ENCODE measurements at regions not wholly inside any gene's neighbourhood (a gene's known extent, or its start where the extent isn't known, plus 50 kb on each side); places are given as distances from the start of the nearest gene placed in this dataset.

DNA sequence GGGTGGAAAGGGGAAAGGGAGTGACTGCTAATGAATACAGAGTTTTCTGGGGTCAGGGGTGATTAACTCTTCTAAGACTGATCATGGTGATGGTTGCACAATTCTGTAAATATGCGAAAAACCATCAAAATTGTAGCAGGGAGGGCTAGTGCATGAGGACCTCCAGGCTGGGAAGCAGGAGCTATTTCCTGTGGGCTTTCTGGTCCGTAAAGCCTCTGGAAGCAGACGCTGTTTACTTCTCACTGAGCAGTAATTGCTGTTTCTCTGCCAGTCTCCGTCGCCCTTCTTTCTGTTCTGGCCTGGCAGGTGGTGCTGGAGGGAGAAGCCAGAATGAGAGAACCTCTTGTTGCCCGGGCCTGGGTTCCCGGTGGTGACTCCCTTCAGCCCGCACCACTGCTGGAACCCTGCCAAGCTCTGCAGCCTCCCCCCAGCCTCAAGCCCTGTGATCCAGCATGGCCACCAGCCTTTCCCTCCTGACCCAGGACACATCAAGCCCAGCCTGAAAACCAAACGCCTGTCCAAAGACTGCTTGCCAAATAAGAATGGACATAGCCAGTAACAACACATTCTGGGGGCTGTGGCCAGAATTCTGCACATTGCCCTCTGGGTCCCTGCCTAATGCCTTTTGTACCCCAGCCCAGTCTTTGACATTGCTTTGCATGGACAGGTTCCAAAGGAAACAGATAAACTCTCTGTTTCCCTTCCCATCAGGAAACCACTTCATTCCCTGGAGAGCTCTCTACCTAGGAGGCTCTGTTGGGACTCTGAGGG, 201.0 kb upstream of the NAV2 start:
- DNase-seq: peak; percentile 88

DNA sequence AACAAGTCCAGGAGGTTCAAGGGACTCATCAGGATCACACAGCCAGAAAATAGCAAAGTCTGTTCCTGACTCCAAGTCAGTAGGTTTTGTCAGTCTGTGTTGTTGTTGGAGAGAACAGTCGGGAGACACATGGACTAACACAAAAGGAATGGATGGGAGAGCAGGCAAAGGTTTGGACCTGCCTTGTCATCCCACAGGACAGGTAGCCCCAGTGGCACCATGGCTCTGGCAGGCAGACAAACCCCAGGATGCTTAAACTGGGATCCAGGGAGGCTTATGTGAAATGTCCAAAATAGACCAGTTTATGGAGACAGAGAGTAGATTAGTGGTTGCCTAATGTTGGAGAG, 201.6 kb upstream of the NAV2 start:
- DNase-seq: no peak

- no peak for DNase-seq
Observed at GRCh38 chr11:19510468-19510867, 202.2 kb upstream of the NAV2 start.

GRCh38 chr11:19509215-19509614, 203.4 kb upstream of the NAV2 start:
- no peak for DNase-seq

DNA sequence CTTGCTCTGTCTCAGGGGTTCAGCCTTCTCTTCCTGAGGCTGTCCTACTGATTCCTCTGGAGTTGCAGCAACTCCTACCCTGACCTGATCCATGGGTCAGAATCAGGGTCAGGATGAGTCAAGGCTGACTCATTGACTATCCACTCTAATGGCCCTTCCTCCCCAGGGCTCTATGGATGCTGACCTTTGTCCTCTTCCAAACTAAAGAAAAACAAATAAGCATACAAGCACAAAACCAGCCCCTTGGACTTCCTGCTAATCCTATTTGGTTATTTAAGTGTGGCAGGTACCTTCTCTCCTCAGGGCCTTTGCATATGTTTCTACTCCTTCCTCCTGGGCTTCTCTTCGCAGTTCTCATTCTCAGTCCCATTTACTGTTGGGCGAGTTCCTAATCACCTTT, 204.5 kb upstream of the NAV2 start:
- no peak for DNase-seq

DNA sequence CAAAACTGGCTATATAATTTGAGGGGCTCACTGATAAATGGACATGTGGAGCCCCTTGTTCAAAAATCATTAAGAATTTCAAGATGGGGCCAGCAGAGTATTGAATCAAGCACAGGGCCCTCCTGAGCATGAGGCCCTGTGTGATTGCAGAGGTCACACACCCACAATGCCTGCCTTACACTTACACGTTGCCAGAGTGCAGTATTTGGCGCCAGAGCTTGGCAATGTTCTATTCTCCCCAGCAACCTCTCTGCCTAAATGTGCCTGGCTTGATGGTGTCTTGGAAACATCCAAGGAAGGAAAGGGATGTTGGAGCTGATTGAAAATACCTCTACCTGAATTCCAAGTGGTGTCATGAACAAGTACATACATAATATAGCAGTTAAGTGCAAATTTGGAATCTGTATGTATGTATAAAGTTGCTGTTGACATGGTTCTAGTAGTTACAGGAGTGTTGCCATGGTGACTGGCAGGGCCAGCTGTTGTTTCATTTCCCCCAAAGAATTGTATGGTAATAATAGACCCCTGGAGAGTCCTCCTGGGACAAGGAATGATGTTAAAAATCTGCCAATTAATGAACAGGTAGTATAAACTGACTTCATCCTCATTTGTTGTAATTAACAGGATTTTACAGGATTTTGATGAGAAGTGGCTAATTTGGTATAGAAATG, 205.7 kb upstream of the NAV2 start:
- DNase-seq: no peak

- no peak for DNase-seq
Observed at GRCh38 chr11:19502691-19503253, 209.9 kb upstream of the NAV2 start.

GRCh38 chr11:19501631-19502030, 211.0 kb upstream of the NAV2 start:
- no peak for DNase-seq

DNA sequence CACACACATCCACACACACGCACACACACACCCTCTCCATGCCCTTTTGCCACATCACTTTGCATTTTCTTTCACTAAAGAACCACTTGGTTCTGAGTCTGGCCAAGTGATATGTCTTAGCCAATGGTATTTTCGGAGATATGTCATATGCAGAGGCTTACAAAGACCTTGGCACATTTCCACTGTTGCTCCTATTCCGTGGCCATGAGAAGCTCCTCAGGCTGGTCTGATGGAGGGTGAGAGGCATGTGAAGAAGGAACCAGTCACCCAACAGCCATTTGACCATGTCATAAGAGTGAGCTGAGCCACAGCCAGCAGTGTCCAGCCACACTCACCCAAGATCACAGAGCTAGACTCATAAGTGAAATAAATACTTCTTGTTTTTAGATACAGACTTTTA, 212.6 kb upstream of the NAV2 start:
- DNase-seq: no peak

DNA sequence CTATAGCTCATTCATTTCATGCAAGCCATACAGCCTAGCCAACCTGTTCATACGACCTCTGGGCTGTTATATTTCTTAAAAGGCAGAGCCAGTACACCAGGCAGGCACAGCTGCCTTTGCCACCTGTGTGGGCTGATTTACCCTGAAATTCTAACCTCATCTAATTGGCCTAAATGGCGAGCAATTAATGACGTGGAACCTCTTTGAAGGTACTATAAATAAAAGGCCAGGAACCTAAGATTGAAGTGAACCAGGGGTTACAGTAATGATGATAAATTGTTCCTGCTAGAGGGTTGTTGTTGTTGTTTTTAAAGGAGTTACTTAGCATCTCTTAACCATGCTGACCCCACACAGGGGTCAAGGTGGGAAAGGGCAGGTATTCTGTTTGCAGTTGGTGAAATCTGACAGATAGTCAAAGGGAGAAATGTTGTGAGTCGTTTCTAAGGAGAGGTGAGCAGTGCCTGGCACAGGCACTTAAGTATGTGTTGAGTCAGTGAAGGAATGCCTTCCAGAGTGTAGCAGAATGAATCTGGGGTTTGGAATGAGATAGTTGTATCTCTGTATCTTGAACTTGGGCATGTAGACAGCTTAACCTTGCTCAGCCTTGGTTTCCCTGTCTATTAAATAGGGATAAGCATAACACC, 213.5 kb upstream of the NAV2 start:
- DNase-seq: no peak

- DNase-seq: no peak
Observed at GRCh38 chr11:19493446-19494213, 219.0 kb upstream of the NAV2 start.

- no peak for DNase-seq
Observed at GRCh38 chr11:19482319-19483100, 230.1 kb upstream of the NAV2 start.

DNA sequence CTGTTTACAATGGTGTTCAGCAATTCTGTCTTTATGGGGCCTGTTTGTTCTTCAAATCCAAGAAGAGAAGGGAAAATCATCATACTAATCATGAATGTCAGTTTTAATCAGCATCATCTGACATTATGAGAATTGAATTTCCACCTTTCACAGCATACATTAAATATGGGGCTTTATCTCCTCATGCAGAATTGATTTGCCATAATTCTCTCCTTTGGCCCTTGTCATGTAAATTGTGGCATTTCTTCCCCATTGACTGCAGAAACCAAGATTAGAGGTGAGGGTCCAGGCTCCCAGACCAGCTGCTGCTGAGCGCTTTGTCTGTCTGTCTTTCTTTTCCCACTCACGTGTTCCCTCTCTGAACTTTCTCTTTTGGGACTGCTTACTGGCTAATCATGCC, 232.1 kb upstream of the NAV2 start:
- DNase-seq: no peak

GRCh38 chr11:19478891-19479290, 233.7 kb upstream of the NAV2 start:
- no peak for DNase-seq

GRCh38 chr11:19474954-19475721, 234.4 kb upstream of the E2F8 start:
- DNase-seq: no peak

DNA sequence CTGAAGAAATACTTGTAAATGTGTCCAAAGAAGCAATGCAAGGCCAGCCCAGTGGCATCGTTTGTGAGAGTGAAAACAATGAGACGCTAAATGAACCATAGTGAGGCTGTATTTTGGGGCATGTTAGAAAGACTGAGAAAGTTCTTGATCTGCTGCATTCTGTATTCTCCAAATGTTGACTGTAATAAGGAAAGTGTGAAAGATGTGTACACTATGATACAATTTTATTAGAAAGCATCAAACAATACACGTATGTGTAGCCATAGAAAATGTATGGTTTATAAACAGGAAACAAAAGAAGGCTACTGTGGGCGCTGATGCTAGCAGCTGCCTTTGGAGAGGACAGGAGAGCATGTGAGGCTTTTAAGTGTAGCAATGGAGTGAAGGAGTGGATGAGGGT, 233.5 kb upstream of the E2F8 start:
- no peak for DNase-seq

GRCh38 chr11:19472679-19473078, 231.9 kb upstream of the E2F8 start:
- no peak for DNase-seq

GRCh38 chr11:19467904-19468303, 227.2 kb upstream of the E2F8 start:
- no peak for DNase-seq

DNA sequence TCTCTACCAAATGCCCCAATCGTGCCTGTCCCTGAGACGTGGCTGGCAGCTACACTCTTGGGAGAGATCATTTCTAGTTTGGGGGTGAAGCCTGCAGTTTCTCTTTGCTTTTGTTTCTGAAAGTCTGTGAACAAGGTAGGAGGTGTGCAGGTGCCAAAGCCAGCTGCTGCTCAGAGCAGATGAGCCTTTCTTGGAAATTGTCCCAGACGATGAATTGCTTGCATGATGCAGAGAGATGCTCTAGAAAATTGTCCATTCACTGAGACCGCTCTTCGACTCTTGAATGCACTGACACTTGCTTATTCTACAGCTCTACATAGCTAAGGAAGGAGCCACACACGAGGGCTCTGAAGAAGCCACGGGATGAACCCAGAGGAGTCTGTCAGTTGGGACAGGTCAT, 225.6 kb upstream of the E2F8 start:
- no peak for DNase-seq

GRCh38 chr11:19463976-19464375, 223.2 kb upstream of the E2F8 start:
- DNase-seq: no peak

- DNase-seq: no peak
Observed at GRCh38 chr11:19460718-19461405, 220.1 kb upstream of the E2F8 start.

Data from NCI-H2029 (cell line).